ENCODE measurements at regions not wholly inside any gene's neighbourhood (a gene's known extent, or its start where the extent isn't known, plus 50 kb on each side); places are given as distances from the start of the nearest gene placed in this dataset.

DNA sequence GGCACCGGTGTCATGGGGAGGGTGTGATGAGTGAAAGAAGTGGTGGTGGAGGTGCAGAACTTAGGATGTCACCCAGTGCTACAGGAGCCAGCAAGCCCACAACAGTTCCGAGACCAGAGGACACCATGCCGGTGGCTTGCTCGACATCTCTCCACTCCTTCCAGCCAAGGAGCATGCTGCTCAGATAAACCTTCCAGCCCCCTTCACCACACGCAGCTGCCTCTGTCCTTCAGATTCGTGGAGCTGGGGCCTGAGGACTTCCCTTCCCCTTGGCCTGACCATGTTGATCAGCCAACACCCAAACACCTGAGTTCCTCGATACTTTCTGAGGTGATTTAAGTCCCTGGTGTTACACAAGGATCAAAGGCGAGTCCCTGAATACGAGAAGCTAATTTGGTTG lies 188.8 kb upstream of the FOXF1 start:
- TF ChIP-seq, protein P1, sequence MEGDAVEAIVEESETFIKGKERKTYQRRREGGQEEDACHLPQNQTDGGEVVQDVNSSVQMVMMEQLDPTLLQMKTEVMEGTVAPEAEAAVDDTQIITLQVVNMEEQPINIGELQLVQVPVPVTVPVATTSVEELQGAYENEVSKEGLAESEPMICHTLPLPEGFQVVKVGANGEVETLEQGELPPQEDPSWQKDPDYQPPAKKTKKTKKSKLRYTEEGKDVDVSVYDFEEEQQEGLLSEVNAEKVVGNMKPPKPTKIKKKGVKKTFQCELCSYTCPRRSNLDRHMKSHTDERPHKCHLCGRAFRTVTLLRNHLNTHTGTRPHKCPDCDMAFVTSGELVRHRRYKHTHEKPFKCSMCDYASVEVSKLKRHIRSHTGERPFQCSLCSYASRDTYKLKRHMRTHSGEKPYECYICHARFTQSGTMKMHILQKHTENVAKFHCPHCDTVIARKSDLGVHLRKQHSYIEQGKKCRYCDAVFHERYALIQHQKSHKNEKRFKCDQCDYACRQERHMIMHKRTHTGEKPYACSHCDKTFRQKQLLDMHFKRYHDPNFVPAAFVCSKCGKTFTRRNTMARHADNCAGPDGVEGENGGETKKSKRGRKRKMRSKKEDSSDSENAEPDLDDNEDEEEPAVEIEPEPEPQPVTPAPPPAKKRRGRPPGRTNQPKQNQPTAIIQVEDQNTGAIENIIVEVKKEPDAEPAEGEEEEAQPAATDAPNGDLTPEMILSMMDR (IDR thresholded peaks at IDR 0.05; ENCODE audit: insufficient read depth, low read length, missing control alignments) = no peak
- ChIA-PET CTCF (interaction anchor here (1.0 to 1.4 kb wide), 3 partner anchors 16 to 199 kb away, joined by 3 to 6 read pairs (median 3); no protein-coding TSS in a partner anchor), POLR2A (no interaction called here)
- H3K4me3 ChIP-seq (ENCODE audit: low read depth, low read length) = no peak overlapping the region
- no peak for DNase-seq (ENCODE audit: low read depth, low spot score)

GRCh38 chr16:86322283-86322682 lies 188.0 kb upstream of the FOXF1 start:
- TF ChIP-seq, protein P1 (IDR thresholded peaks at IDR 0.05; ENCODE audit: insufficient read depth, low read length, missing control alignments) = no peak
- no peak for DNase-seq (ENCODE audit: low read depth, low spot score)
- POLR2A ChIA-PET = no interaction called here
- CTCF ChIA-PET = interaction anchor here (1.0 to 1.4 kb wide), 3 partner anchors 15 to 198 kb away, joined by 3 to 6 read pairs (median 3); no protein-coding TSS in a partner anchor
- no peak overlapping the region for H3K4me3 ChIP-seq (ENCODE audit: low read depth, low read length)

GRCh38 chr16:86322806-86323205 lies 187.5 kb upstream of the FOXF1 start:
- no peak for DNase-seq (ENCODE audit: low read depth, low spot score)
- TF ChIP-seq, protein P1 (IDR thresholded peaks at IDR 0.05; ENCODE audit: insufficient read depth, low read length, missing control alignments) = no peak
- CTCF ChIA-PET = interaction anchor here (1.3 kb wide), 1 partner anchor 197 kb away, joined by 3 read pairs; no protein-coding TSS in a partner anchor
- POLR2A ChIA-PET = no interaction called here
- H3K4me3 ChIP-seq (ENCODE audit: low read depth, low read length) = no peak overlapping the region

- DNase-seq (ENCODE audit: low read depth, low spot score) = no peak
- TF ChIP-seq, protein P1 (IDR thresholded peaks at IDR 0.05; ENCODE audit: insufficient read depth, low read length, missing control alignments) = no peak
- H3K4me3 ChIP-seq (ENCODE audit: low read depth, low read length) = no peak overlapping the region
- CTCF ChIA-PET = no interaction called here
- POLR2A ChIA-PET = no interaction called here
These were observed 186.0 kb upstream of the FOXF1 start for GRCh38 chr16:86324320-86324719.

GRCh38 chr16:86325360-86325759 lies 185.0 kb upstream of the FOXF1 start:
- CTCF ChIA-PET = interaction anchor here (0.8 kb wide), 1 partner anchor 12 kb away, joined by 3 read pairs; no protein-coding TSS in a partner anchor
- POLR2A ChIA-PET = interaction anchor here (0.6 kb wide), 1 partner anchor 184 kb away, joined by 4 read pairs; no protein-coding TSS in a partner anchor

DNA sequence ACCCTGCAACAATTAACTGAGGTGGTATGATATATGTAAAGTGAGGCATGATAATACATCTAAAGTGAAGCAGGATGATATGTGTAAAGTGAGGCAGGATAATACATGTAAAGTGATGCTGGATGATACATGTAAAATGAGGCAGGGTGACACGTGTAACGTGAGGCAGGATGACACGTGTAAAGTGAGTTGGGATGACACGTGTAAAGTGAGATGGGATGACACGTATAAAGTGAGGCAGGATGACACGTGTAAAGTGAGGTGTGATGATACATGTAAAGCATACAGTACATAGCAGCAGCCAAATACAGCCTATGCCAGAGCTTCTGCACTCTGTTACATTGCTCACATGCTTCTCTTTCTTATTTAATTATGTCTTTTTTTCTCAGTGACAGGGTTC lies 184.4 kb upstream of the FOXF1 start:
- POLR2A ChIA-PET = interaction anchor here (0.6 kb wide), 1 partner anchor 184 kb away, joined by 4 read pairs; no protein-coding TSS in a partner anchor
- H3K4me3 ChIP-seq (ENCODE audit: low read depth, low read length) = no peak overlapping the region
- TF ChIP-seq, protein P1 (IDR thresholded peaks at IDR 0.05; ENCODE audit: insufficient read depth, low read length, missing control alignments) = no peak
- no peak for DNase-seq (ENCODE audit: low read depth, low spot score)
- CTCF ChIA-PET = interaction anchor here (0.8 to 1.2 kb wide), 2 partner anchors 12 to 191 kb away, joined by 3 read pairs; no protein-coding TSS in a partner anchor

More at GRCh38 chr16:86325360-86325759, 185.0 kb upstream of the FOXF1 start:
- DNase-seq (ENCODE audit: low read depth, low spot score) = no peak
- H3K4me3 ChIP-seq (ENCODE audit: low read depth, low read length) = no peak overlapping the region
- TF ChIP-seq, protein P1 (IDR thresholded peaks at IDR 0.05; ENCODE audit: insufficient read depth, low read length, missing control alignments) = no peak

Data from AG04449 (cell line).